ENCODE measurements at regions not wholly inside any gene's neighbourhood (a gene's known extent, or its start where the extent isn't known, plus 50 kb on each side); places are given as distances from the start of the nearest gene placed in this dataset.

DNA sequence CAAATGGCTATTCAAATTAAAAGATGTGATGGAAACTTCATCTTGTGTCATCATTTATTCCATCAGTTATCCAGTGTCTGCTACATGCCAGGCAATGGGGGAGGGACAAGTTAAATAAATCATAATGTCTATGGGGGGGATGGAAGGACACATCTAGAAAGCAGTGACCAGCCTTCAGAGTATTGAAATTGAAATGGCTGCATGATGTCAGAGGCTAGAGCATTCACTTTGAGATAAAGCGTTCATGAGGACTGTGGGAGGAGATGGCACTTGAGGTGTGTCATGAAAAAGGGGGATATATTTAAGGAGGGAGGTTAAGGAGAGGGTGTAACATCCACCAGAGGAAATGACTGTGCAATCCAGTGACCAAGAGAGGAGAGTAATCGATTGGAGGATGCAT is 50.6 kb downstream of the SLIT2 start:
- Histone ChIP-seq H3K4me3 (ENCODE audit: low read length in 2 of 2) (no peak overlapping the region), H3K9ac (ENCODE audit: low read length in 2 of 2) (no peak overlapping the region), H3K27me3 (ENCODE audit: control insufficient read depth in 1 of 2, insufficient read depth in 2 of 2, low read length in 2 of 2) (no peaks in the 10 kb centered on the region), H3K27ac (ENCODE audit: low read length) (no peak overlapping the region), H3K36me3 (ENCODE audit: control insufficient read depth in 2 of 2, insufficient read depth in 2 of 2, low read length in 2 of 2) (no peaks in the 10 kb centered on the region), H3K4me1 (ENCODE audit: control insufficient read depth, insufficient read depth, low read length) (no peaks in the 10 kb centered on the region), H3K9me3 (ENCODE audit: control insufficient read depth in 2 of 2, low read length in 2 of 2) (no peaks in the 10 kb centered on the region)

DNA sequence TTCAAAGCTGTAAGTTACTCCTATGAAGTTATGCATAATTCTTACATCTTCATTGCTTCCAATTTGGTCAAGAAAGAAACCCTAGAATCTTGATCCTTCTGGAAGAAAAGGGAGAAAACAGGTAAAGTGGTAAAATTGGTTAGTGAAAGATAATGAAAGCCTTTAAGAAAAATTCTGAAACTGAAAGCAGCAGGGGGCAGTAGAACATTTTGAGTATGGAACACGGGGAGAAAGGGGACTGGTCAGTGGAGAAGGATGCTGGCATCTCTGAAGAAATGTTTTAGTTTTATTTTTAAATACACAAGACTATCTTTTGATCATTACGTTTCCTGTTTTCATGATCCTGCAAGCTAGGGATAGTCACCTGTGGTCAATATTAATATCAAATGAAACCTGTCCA is 54.3 kb downstream of the SLIT2 start:
- Histone ChIP-seq H3K9ac (ENCODE audit: low read length in 2 of 2) (no peak overlapping the region), H3K36me3 (ENCODE audit: control insufficient read depth in 2 of 2, insufficient read depth in 2 of 2, low read length in 2 of 2) (no peaks in the 10 kb centered on the region), H3K9me3 (ENCODE audit: control insufficient read depth in 2 of 2, low read length in 2 of 2) (no peaks in the 10 kb centered on the region), H3K27me3 (ENCODE audit: control insufficient read depth in 1 of 2, insufficient read depth in 2 of 2, low read length in 2 of 2) (no peaks in the 10 kb centered on the region), H3K27ac (ENCODE audit: low read length) (no peak overlapping the region), H3K4me3 (ENCODE audit: low read length in 2 of 2) (no peak overlapping the region), H3K4me1 (ENCODE audit: control insufficient read depth, insufficient read depth, low read length) (no peaks in the 10 kb centered on the region)

DNA sequence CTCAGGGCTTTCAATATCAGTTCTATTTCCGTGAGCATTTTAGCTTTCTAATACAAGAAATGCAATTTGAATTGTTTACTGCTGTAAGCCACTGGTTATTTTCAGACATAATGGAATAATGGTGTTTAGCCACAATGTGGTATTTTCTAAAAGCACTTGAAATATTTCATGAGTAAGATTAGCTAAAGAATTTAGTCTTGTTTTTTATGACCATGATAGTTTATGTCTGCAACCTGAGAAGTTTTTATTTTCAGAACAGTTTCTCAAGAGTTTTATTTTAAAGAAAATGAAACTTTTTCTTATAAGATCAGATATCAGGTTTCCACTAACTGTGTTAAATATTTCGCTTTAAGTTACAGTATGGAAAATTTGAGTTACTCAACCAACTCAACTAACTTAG is 60.2 kb downstream of the SLIT2 start:
- H3K36me3 ChIP-seq (ENCODE audit: control insufficient read depth in 2 of 2, insufficient read depth in 2 of 2, low read length in 2 of 2): no peaks in the 10 kb centered on the region
- H3K4me1 ChIP-seq (ENCODE audit: control insufficient read depth, insufficient read depth, low read length): no peaks in the 10 kb centered on the region
- H3K9me3 ChIP-seq (ENCODE audit: control insufficient read depth in 2 of 2, low read length in 2 of 2): no peaks in the 10 kb centered on the region
- no peak overlapping the region for H3K9ac ChIP-seq (ENCODE audit: low read length in 2 of 2)
- H3K27me3 ChIP-seq (ENCODE audit: control insufficient read depth in 1 of 2, insufficient read depth in 2 of 2, low read length in 2 of 2): no peaks in the 10 kb centered on the region
- no peak overlapping the region for H3K27ac ChIP-seq (ENCODE audit: low read length)
- no peak overlapping the region for H3K4me3 ChIP-seq (ENCODE audit: low read length in 2 of 2)

DNA sequence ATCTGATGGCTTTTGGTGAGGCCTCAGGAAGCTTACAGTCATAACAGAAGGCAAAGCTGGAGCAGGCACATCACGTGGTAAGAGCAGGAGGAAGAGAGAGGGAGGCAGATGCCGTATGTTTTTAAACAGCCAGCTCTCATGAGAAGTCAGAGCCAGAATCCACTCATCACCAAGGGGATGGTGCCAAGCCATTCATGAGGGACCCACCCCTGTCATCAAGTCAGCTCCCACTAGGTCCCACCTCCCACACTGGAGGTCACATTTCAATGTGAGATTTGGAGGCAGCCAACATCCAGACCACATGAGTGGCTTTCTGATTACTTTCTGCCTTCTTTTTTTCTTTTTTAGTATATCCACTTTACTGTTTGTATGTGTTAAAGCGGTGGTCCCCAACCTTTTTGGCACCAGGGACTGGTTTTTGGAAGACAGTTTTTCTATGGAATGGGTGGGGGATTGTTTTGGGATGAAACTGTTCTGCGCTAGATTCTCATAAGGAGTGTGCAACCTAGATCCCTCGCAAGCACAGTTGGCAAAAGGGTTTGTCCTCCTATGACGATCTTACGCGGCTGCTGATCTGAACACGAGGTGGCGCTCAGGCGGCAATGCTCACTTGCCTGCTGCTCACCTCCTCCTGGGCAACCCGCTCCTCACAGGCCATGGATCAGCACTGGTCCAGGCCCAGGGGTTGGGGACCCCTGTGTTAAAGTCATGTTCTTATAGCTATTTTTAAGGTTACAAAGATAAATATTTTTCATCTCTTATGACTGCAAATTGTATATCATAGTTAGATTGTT is 61.7 kb downstream of the SLIT2 start:
- H3K4me1 ChIP-seq (ENCODE audit: control insufficient read depth, insufficient read depth, low read length): no peaks in the 10 kb centered on the region
- no peaks in the 10 kb centered on the region for H3K27me3 ChIP-seq (ENCODE audit: control insufficient read depth in 1 of 2, insufficient read depth in 2 of 2, low read length in 2 of 2)
- no peak overlapping the region for H3K9ac ChIP-seq (ENCODE audit: low read length in 2 of 2)
- H3K27ac ChIP-seq (ENCODE audit: low read length): no peak overlapping the region
- no peaks in the 10 kb centered on the region for H3K36me3 ChIP-seq (ENCODE audit: control insufficient read depth in 2 of 2, insufficient read depth in 2 of 2, low read length in 2 of 2)
- H3K4me3 ChIP-seq (ENCODE audit: low read length in 2 of 2): no peak overlapping the region
- H3K9me3 ChIP-seq (ENCODE audit: control insufficient read depth in 2 of 2, low read length in 2 of 2): no peaks in the 10 kb centered on the region

GRCh38 chr4:20317424-20317985 is 65.8 kb downstream of the SLIT2 start:
- no peak overlapping the region for H3K4me3 ChIP-seq (ENCODE audit: low read length in 2 of 2)
- H3K36me3 ChIP-seq (ENCODE audit: control insufficient read depth in 2 of 2, insufficient read depth in 2 of 2, low read length in 2 of 2): no peaks in the 10 kb centered on the region
- H3K27me3 ChIP-seq (ENCODE audit: control insufficient read depth in 1 of 2, insufficient read depth in 2 of 2, low read length in 2 of 2): no peaks in the 10 kb centered on the region
- no peak overlapping the region for H3K27ac ChIP-seq (ENCODE audit: low read length)
- H3K4me1 ChIP-seq (ENCODE audit: control insufficient read depth, insufficient read depth, low read length): no peaks in the 10 kb centered on the region
- H3K9ac ChIP-seq (ENCODE audit: low read length in 2 of 2): no peak overlapping the region
- no peaks in the 10 kb centered on the region for H3K9me3 ChIP-seq (ENCODE audit: control insufficient read depth in 2 of 2, low read length in 2 of 2)

DNA sequence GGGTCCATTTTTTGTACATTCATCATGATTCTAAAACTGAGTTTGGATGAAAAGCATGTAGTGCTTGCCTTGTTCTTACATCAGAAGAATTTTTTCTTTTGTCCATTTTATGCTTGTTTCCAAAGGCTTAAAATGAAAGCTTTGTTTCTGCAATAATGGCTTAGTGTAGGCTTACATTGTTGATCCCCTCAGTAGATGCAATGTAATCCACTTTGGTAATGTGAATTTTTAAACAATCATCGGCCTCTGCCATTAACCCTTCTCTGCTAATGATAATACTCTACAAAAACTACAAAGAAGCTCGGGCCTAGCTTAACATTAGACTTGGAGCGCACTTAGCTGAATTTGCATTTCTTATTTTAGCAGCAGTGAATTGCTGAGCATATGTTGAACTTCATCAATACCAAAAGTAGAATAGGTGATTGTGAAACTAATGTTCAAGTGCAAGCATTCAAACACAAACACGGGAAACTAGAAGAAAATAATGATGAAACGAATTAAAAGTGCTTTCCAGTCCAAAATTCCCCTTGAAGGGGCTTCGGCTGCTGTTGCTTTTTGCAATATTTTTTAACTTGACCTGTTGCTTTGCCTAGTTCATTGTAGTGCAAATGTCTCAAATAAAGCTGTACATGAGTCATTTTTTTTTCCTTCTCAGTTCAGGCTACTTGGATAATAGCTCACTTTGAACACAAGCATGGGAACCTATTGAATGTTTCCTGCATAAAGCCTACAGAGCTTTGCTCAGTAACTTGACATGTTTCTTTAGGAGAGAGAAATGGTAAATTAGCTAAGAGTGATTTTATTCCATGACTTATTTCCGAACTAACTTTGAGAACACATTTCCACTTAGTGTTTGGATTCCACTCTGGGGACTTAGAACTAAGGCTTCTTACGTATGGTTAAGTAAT is 66.5 kb downstream of the SLIT2 start:
- Histone ChIP-seq H3K4me1 (ENCODE audit: control insufficient read depth, insufficient read depth, low read length) (no peaks in the 10 kb centered on the region), H3K9ac (ENCODE audit: low read length in 2 of 2) (no peak overlapping the region), H3K27me3 (ENCODE audit: control insufficient read depth in 1 of 2, insufficient read depth in 2 of 2, low read length in 2 of 2) (no peaks in the 10 kb centered on the region), H3K27ac (ENCODE audit: low read length) (no peak overlapping the region), H3K36me3 (ENCODE audit: control insufficient read depth in 2 of 2, insufficient read depth in 2 of 2, low read length in 2 of 2) (no peaks in the 10 kb centered on the region), H3K9me3 (ENCODE audit: control insufficient read depth in 2 of 2, low read length in 2 of 2) (no peaks in the 10 kb centered on the region), H3K4me3 (ENCODE audit: low read length in 2 of 2) (no peak overlapping the region)

DNA sequence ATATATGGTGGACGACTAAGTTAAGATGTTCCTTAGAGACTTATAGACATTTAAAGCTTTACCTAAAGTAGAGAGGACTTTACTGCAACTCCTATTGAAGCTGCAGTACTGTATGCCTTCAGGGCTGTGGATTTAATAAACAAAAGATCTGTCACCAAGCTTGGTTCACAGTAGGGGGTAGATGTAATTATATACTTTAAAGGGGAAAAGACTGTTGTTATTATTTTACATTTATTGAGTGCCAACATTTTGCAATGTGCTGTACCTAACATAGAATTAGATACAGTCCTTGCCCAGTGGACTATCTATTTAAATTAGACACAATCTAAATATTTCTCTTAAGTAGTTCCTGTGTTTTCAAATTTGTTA is 67.2 kb downstream of the SLIT2 start:
- no peaks in the 10 kb centered on the region for H3K27me3 ChIP-seq (ENCODE audit: control insufficient read depth in 1 of 2, insufficient read depth in 2 of 2, low read length in 2 of 2)
- H3K4me3 ChIP-seq (ENCODE audit: low read length in 2 of 2): no peak overlapping the region
- no peak overlapping the region for H3K27ac ChIP-seq (ENCODE audit: low read length)
- H3K4me1 ChIP-seq (ENCODE audit: control insufficient read depth, insufficient read depth, low read length): no peaks in the 10 kb centered on the region
- no peak overlapping the region for H3K9ac ChIP-seq (ENCODE audit: low read length in 2 of 2)
- H3K9me3 ChIP-seq (ENCODE audit: control insufficient read depth in 2 of 2, low read length in 2 of 2): no peaks in the 10 kb centered on the region
- no peaks in the 10 kb centered on the region for H3K36me3 ChIP-seq (ENCODE audit: control insufficient read depth in 2 of 2, insufficient read depth in 2 of 2, low read length in 2 of 2)

- no peaks in the 10 kb centered on the region for H3K36me3 ChIP-seq (ENCODE audit: control insufficient read depth in 2 of 2, insufficient read depth in 2 of 2, low read length in 2 of 2)
- no peaks in the 10 kb centered on the region for H3K9me3 ChIP-seq (ENCODE audit: control insufficient read depth in 2 of 2, low read length in 2 of 2)
- no peaks in the 10 kb centered on the region for H3K4me1 ChIP-seq (ENCODE audit: control insufficient read depth, insufficient read depth, low read length)
- H3K27me3 ChIP-seq (ENCODE audit: control insufficient read depth in 1 of 2, insufficient read depth in 2 of 2, low read length in 2 of 2): no peaks in the 10 kb centered on the region
- no peak overlapping the region for H3K9ac ChIP-seq (ENCODE audit: low read length in 2 of 2)
- no peak overlapping the region for H3K4me3 ChIP-seq (ENCODE audit: low read length in 2 of 2)
- no peak overlapping the region for H3K27ac ChIP-seq (ENCODE audit: low read length)
These were observed 68.3 kb downstream of the SLIT2 start for GRCh38 chr4:20319825-20320612.

DNA sequence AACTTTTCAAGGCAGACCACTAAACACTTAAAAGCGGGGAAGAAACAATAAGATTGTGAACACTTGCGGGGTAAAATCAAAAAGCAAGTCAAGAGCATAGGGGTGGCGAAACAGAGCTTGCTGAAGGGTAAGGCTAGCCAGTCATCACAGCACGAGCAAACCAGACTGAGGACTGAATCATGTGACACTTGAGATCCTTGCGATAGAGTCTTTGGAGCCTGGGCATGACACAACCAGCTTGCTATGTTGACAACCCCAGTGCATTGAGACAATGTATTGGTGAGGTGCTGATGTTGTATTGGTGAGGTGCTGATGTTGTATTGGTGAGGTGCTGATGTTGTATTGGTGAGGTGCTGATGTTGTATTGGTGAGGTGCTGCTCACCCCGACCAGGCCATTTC is 72.3 kb downstream of the SLIT2 start:
- Histone ChIP-seq H3K9me3 (ENCODE audit: control insufficient read depth in 2 of 2, low read length in 2 of 2) (no peaks in the 10 kb centered on the region), H3K27ac (ENCODE audit: low read length) (no peak overlapping the region), H3K36me3 (ENCODE audit: control insufficient read depth in 2 of 2, insufficient read depth in 2 of 2, low read length in 2 of 2) (no peaks in the 10 kb centered on the region), H3K27me3 (ENCODE audit: control insufficient read depth in 1 of 2, insufficient read depth in 2 of 2, low read length in 2 of 2) (no peaks in the 10 kb centered on the region), H3K4me3 (ENCODE audit: low read length in 2 of 2) (no peak overlapping the region), H3K9ac (ENCODE audit: low read length in 2 of 2) (no peak overlapping the region), H3K4me1 (ENCODE audit: control insufficient read depth, insufficient read depth, low read length) (no peaks in the 10 kb centered on the region)

- H3K27ac ChIP-seq (ENCODE audit: low read length): no peak overlapping the region
- H3K9me3 ChIP-seq (ENCODE audit: control insufficient read depth in 2 of 2, low read length in 2 of 2): no peaks in the 10 kb centered on the region
- no peak overlapping the region for H3K4me3 ChIP-seq (ENCODE audit: low read length in 2 of 2)
- H3K36me3 ChIP-seq (ENCODE audit: control insufficient read depth in 2 of 2, insufficient read depth in 2 of 2, low read length in 2 of 2): no peaks in the 10 kb centered on the region
- no peak overlapping the region for H3K9ac ChIP-seq (ENCODE audit: low read length in 2 of 2)
- H3K4me1 ChIP-seq (ENCODE audit: control insufficient read depth, insufficient read depth, low read length): no peaks in the 10 kb centered on the region
- H3K27me3 ChIP-seq (ENCODE audit: control insufficient read depth in 1 of 2, insufficient read depth in 2 of 2, low read length in 2 of 2): no peaks in the 10 kb centered on the region
These were observed 74.8 kb downstream of the SLIT2 start for GRCh38 chr4:20326460-20326859.
